HG02759 (cell line): ENCODE measurements at regions not wholly inside any gene's neighbourhood (a gene's known extent, or its start where the extent isn't known, plus 50 kb on each side); places are given as distances from the start of the nearest gene placed in this dataset.

Experiments
- ATAC-seq: cut with Tn5 transposase; IDR thresholded peaks from one replicate; pipeline ENCODE4 v1.9.1; 2021; ENCODE audit warnings: mild to moderate bottlenecking, moderate library complexity; ENCODE audit not compliant: unreplicated experiment

DNA sequence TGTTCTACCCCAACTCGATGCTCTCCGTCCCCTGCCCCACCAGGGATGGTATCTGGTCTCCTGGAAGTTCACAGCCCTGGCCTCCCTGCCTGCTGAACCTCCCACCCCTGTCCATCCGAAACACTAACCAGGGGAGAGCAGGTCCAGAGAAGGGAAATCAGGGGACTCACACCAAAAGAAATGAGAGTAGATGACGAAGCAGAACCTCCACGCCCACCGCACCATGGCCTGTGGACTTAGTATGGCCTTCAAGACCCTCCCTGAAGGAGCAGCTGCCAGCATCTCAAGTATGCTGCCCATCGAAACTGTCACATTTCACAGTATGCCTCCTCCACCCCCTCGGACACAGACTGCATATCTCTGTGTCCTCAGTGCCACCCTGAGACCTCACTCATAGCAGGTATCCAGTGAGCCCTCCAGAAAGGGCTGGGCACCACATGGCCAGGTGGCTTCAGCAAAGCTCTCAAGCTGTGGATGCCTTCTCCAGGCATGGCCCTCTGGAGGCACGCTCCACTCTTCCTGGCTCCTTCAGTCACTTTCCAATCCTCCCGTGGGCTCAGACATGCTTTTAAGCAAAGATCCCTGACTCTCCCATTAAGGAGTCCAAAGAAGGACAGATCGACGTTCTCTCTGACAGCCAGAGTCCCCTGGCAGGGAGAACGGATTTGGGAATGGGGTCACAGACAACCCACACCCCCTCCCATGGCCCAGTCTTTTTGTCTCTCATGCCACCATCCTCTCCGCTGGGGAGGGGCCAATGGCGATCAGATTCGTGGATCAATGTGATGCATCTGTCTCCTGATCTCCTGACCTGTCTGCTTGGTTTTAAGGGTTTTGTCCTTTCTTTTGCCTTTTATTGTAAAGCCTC, 158.4 kb downstream of the ANKRD60 start:
- no peak for ATAC-seq

DNA sequence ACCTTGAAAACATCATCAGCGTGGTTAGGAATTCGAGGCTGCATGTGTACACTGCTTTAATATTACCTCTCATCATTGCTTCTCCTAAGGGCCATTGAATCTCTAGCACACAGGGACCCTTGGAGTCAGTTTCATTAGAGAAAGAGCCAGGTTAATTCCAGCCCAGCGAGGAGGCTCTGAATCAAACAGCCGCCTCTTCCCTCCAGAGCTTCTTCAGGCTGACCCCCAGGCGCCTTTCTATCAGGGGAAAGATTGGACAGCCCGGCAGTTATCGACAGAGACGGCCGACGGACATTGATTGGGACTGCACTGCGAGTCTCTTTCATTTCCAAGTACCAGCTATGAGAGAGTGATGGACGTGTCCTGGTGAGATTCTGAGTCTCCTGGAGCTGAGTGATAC, 159.2 kb downstream of the ANKRD60 start:
- no peak for ATAC-seq

DNA sequence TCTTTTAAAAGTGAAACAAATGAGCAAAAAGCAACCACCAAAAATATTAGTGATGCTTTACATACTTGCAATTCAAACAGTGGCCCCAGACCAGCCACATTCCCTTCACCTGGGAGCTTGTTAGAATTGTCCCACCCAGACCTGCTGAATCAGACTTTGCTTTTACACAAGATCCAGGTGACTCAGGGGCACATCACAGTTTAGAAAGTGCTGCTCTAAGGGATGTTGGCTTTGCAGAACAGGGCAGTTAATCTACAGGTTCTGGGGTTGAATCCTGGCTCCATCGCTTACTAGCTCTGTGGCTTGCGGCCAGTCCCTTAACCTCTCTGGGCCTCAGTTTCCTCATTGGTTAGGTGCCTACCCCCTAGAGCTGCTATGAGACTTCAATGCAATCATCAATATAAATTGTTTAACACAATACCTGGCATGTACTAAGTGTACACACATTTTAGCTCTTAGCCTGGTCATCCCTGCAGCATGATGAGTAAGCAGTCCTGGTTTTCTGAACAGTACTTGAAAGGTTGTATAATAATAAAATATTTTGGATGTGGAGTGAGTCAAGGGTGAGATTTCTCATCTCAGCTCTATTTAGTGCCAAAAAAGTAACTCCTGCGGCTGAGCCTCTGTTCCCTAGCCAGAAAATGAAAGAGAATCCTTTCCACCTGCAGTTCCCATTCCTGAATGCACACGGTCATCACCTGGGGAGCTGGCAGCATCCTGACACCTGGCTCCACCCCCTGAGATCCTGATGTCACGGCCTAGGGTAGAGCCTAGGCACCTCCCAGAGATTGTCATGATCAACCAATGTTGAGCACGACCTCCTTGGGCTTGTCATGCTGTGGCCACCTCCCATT, 162.7 kb downstream of the ANKRD60 start:
- ATAC-seq = no peak

- ATAC-seq = no peak
Measured at GRCh38 chr20:58064411-58065010, 163.9 kb downstream of the ANKRD60 start.

DNA sequence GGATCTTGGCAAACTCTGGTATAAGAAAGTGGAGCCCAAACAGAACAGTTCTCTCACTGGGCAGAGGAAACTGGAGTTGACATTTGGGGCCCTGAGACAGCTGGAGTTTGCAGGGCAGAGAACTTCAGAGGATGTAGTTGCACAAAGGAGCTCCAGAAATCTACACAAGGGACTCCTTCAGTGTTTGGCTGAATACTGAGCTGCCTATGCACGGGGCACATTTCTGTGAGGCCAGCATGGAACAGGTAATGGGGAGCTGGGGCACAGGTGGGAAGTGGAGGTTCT, 169.3 kb downstream of the ANKRD60 start:
- ATAC-seq = no peak

- ATAC-seq = no peak
Measured at GRCh38 chr20:58058421-58059259, 169.8 kb downstream of the ANKRD60 start.

- ATAC-seq = no peak
Measured at GRCh38 chr20:58056921-58057686, 171.3 kb downstream of the ANKRD60 start.

DNA sequence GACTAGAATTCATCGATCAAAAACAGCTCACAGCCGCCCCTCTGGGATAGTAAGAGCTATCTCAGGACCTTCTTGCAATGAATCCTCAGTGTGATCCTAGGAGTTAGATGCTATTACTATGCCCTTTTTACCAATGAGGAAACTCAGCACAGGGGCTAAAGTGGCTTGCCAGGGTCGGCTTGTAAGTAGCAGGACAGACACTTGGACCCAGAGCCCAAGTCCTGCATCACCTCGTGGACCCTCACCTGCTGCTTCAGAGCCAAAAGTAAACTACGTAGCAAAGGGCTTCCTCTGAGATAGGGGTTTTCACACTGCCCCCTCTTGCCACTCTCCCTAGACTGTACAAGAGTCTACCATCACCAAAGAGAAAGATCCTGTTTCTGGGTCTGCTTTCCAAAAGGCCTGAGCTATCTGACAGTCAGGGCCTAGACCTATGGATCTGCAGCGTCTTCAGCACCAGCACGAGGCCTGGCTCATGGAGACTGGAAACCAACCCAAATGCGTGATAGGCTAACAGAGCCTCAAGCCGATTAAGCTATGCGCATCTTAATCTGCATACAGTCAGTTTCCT, 172.3 kb downstream of the ANKRD60 start:
- no peak for ATAC-seq

DNA sequence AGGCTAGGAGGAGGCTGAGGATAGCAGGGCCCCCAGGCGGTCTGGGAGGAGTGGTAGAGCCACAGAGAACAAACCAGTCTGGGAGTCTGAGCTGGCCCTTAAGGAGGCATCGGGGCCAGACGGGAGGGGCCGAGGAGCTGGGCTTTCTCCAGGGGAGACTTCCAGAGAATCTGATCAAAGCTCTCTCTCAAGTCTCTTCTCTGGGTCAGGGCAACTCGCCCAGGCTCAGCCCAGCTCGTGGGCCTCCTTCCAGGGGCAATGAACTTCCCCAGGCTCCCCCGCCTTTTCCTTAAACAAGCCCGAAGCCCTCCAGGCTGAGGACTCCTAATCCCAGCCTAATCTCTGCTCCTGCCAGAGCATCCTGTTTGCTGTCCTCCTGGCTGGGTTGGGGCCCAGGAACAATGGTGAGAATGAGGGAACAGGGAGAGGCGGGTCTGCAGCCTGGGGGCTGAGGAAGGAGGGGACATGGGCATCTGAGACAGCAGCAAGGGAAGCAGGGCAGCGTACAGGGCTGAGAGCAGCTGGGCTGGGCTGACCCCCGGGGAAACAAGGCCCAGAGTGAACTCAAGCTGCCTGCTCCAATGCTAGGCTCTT, 173.6 kb downstream of the ANKRD60 start:
- no peak for ATAC-seq

DNA sequence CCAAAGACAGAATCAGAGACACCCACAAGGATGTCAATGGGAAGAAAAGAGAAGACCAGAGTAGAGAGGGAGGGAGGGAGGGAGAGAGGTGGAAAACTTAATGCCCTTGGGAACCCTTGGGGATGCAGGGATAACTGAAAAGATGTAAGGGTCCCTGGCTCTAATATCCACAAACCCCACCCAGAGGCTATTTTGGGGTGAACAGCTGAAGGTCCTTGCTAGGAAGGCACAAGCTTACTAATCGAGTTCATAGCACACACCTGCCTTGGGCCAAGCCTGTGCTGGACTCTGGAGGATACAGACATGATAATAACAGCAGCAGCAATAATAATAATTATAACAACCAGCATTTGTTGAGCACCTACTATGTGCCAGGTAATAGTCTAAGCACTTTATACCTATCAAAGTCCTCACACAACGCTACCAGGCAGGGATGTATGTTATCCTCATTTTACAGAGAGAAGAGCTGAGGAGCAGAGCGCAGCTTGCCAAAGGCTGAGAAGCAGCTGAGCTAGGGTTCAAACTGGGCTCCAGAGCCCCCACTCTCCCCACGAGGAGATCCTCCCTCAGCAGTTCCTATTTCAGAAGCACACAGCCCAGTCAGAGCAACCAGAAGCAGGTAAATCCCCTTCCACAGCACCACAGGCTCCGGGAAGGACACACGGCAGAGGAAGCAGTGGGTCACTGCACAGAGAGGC, 174.2 kb downstream of the ANKRD60 start:
- no peak for ATAC-seq

- ATAC-seq = no peak
Measured at GRCh38 chr20:58053391-58054055, 174.9 kb downstream of the ANKRD60 start.

- no peak for ATAC-seq
Measured at GRCh38 chr20:58051367-58051766, 177.1 kb downstream of the ANKRD60 start.

GRCh38 chr20:58048096-58048702, 180.3 kb downstream of the ANKRD60 start:
- ATAC-seq = no peak

- ATAC-seq = no peak
Measured at GRCh38 chr20:58046311-58046710, 182.1 kb downstream of the ANKRD60 start.

DNA sequence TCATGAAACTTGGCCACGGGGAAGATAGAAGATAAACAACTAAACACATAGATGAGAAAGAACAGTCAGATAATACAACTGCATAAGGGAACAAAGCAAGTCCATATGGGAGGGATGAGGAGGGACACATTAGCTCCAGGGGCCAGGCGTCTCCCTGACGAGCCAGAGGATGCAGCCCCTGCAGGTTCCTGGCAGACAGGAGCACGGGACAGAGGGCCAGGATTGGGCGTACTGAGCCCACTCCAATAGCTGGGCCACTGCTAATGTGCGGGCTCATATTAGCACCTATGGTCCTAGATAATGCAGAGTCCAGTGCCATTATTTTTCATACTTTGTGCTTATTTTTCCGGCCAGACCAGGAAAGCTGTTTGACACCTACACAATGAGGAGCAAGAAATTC, 182.9 kb downstream of the ANKRD60 start:
- no peak for ATAC-seq

DNA sequence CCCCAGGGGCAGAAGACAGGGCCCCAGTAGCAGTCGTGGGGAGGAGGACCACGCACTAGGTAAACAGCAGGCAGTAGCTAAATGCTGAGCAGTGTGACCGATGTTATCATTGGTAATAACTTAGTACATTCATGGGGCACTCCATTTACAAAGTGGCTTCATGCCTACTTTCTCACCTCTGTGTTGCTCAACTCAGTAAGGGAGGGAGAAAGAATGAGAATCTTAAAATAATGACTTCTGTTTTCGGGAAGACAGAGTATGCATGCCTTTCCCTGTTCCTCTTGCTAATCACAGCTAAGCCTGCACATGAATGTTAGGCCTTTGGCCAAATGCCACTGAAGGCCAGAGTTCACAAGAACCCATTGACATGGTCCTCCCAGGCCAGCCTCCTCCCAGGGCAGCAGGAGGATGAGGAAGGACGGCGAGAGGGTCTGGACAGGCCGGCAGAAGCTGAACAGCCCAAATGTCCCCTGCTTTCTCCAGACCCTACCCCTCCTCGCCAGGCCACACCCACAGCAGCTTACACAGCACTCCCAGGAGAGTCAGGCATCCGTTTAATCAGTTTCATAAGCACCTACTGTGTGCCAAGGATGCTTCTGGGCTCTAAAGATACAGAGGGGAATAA, 183.4 kb downstream of the ANKRD60 start:
- no peak for ATAC-seq

GRCh38 chr20:58044286-58044685, 184.2 kb downstream of the ANKRD60 start:
- ATAC-seq = no peak
